ENCODE measurements at regions not wholly inside any gene's neighbourhood (a gene's known extent, or its start where the extent isn't known, plus 50 kb on each side); places are given as distances from the start of the nearest gene placed in this dataset.

GRCh38 chr2:210792000-210792399 is 235.6 kb downstream of the CPS1 start:
- DNase-seq (ENCODE audit: low read depth, low spot score) = no peak
- H3K27ac ChIP-seq (ENCODE audit: low read depth, low read length) = no peak overlapping the region
- POLR2A ChIA-PET = no interaction called here
- TF ChIP-seq CTCF (IDR thresholded peaks at IDR 0.05; ENCODE audit: low read depth, low read length) = no peak
- peaks cover 5% of the 10 kb centered on the region for H3K9me3 ChIP-seq (ENCODE audit: control insufficient read depth, insufficient read depth, low read length)
- H3K27me3 ChIP-seq (ENCODE audit: control insufficient read depth, insufficient read depth, low read length) = no peaks in the 10 kb centered on the region
- no peak overlapping the region for H3K4me3 ChIP-seq (ENCODE audit: low read depth, low read length)
- CTCF ChIA-PET = no interaction called here

GRCh38 chr2:210795506-210795905 is 239.1 kb downstream of the CPS1 start:
- Histone ChIP-seq H3K27me3 (ENCODE audit: control insufficient read depth, insufficient read depth, low read length) (no peaks in the 10 kb centered on the region), H3K27ac (ENCODE audit: low read depth, low read length) (no peak overlapping the region), H3K4me3 (ENCODE audit: low read depth, low read length) (no peak overlapping the region), H3K9me3 (ENCODE audit: control insufficient read depth, insufficient read depth, low read length) (peaks cover 2% of the 10 kb centered on the region)
- TF ChIP-seq CTCF (IDR thresholded peaks at IDR 0.05; ENCODE audit: low read depth, low read length) = no peak
- ChIA-PET CTCF (no interaction called here), POLR2A (no interaction called here)
- DNase-seq (ENCODE audit: low read depth, low spot score) = no peak

- CTCF ChIA-PET = no interaction called here
- H3K4me3 ChIP-seq (ENCODE audit: low read depth, low read length) = no peak overlapping the region
- H3K27ac ChIP-seq (ENCODE audit: low read depth, low read length) = no peak overlapping the region
- no peaks in the 10 kb centered on the region; the same call in none of the 2 replicates for H3K9me3 ChIP-seq (ENCODE audit: control insufficient read depth, insufficient read depth, low read length)
- no peaks in the 10 kb centered on the region for H3K27me3 ChIP-seq (ENCODE audit: control insufficient read depth, insufficient read depth, low read length)
- DNase-seq (ENCODE audit: low read depth, low spot score) = no peak
- no peak for TF ChIP-seq CTCF (IDR thresholded peaks at IDR 0.05; ENCODE audit: low read depth, low read length)
- POLR2A ChIA-PET = no interaction called here
Observed at GRCh38 chr2:210798180-210798579, 241.8 kb downstream of the CPS1 start.

- no peaks in the 10 kb centered on the region for H3K27me3 ChIP-seq (ENCODE audit: control insufficient read depth, insufficient read depth, low read length)
- POLR2A ChIA-PET = no interaction called here
- no peak for DNase-seq (ENCODE audit: low read depth, low spot score)
- CTCF ChIA-PET = no interaction called here
- H3K27ac ChIP-seq (ENCODE audit: low read depth, low read length) = no peak overlapping the region
- H3K4me3 ChIP-seq (ENCODE audit: low read depth, low read length) = no peak overlapping the region
- no peaks in the 10 kb centered on the region for H3K9me3 ChIP-seq (ENCODE audit: control insufficient read depth, insufficient read depth, low read length)
- no peak for TF ChIP-seq CTCF (IDR thresholded peaks at IDR 0.05; ENCODE audit: low read depth, low read length)
Observed at GRCh38 chr2:210814251-210815025, 258.0 kb downstream of the CPS1 start.

- no peak overlapping the region for H3K27ac ChIP-seq (ENCODE audit: low read depth, low read length)
- TF ChIP-seq CTCF (IDR thresholded peaks at IDR 0.05; ENCODE audit: low read depth, low read length) = no peak
- no peaks in the 10 kb centered on the region for H3K27me3 ChIP-seq (ENCODE audit: control insufficient read depth, insufficient read depth, low read length)
- DNase-seq (ENCODE audit: low read depth, low spot score) = no peak
- no peak overlapping the region for H3K4me3 ChIP-seq (ENCODE audit: low read depth, low read length)
- POLR2A ChIA-PET = no interaction called here
- CTCF ChIA-PET = no interaction called here
- H3K9me3 ChIP-seq (ENCODE audit: control insufficient read depth, insufficient read depth, low read length) = no peaks in the 10 kb centered on the region
Observed at GRCh38 chr2:210816769-210817168, 260.4 kb downstream of the CPS1 start.

All from AG04450 (cell line).